Activated CD8-positive, alpha-beta memory T cell treated with anti-CD3 and anti-CD28 coated beads, Interleukin-2, amount 50 U/mL, for 24 hours (primary cell): ENCODE measurements at regions not wholly inside any gene's neighbourhood (a gene's known extent, or its start where the extent isn't known, plus 50 kb on each side); places are given as distances from the start of the nearest gene placed in this dataset.
"Not testable (repeated sequence)": the region's sequence is repeated elsewhere in the genome, so short reads cannot be mapped to it uniquely, and the experiment has no call there.

Source experiments
- DNase-seq: peaks from one replicate; pipeline ENCODE4 v3.0.0-alpha.2; 2020; ENCODE audit errors: extremely low read depth

- no peak for DNase-seq
These were observed 244.7 kb downstream of the KIF20B start for GRCh38 chr10:89946106-89946505.

GRCh38 chr10:89949496-89949895 lies 248.1 kb downstream of the KIF20B start:
- DNase-seq: no peak

GRCh38 chr10:89952325-89952724 lies 250.9 kb downstream of the KIF20B start:
- no peak for DNase-seq

GRCh38 chr10:89952751-89953150 lies 251.4 kb downstream of the KIF20B start:
- no peak for DNase-seq

GRCh38 chr10:89954061-89954460 lies 252.7 kb downstream of the KIF20B start:
- no peak for DNase-seq

- no peak for DNase-seq
These were observed 253.6 kb downstream of the KIF20B start for GRCh38 chr10:89954787-89955566.

GRCh38 chr10:89959433-89960110 lies 258.2 kb downstream of the KIF20B start:
- DNase-seq: no peak

- no peak for DNase-seq
These were observed 262.2 kb downstream of the KIF20B start for GRCh38 chr10:89963451-89964102.

GRCh38 chr10:89966211-89966610 lies 264.8 kb downstream of the KIF20B start:
- DNase-seq: no peak

GRCh38 chr10:89973326-89973725 lies 271.9 kb downstream of the KIF20B start:
- DNase-seq: no peak

GRCh38 chr10:89975071-89975470 lies 273.7 kb downstream of the KIF20B start:
- no peak for DNase-seq

- DNase-seq: no peak
These were observed 274.4 kb downstream of the KIF20B start for GRCh38 chr10:89975771-89976170.

- DNase-seq: no peak
These were observed 276.7 kb downstream of the KIF20B start for GRCh38 chr10:89978081-89978480.

GRCh38 chr10:89979726-89980125 lies 278.3 kb downstream of the KIF20B start:
- DNase-seq: no peak

GRCh38 chr10:89980166-89980565 lies 278.8 kb downstream of the KIF20B start:
- DNase-seq: no peak

GRCh38 chr10:89981891-89982290 lies 280.5 kb downstream of the KIF20B start:
- no peak for DNase-seq

GRCh38 chr10:89985446-89985845 lies 284.1 kb downstream of the KIF20B start:
- no peak for DNase-seq

- not testable (repeated sequence) for DNase-seq
These were observed 287.0 kb downstream of the KIF20B start for GRCh38 chr10:89988361-89988760.

- DNase-seq: no peak
These were observed 291.2 kb downstream of the KIF20B start for GRCh38 chr10:89992575-89992974.

- DNase-seq: no peak
These were observed 305.8 kb downstream of the KIF20B start for GRCh38 chr10:90007226-90007625.

- not testable (repeated sequence) for DNase-seq
These were observed 309.9 kb downstream of the KIF20B start for GRCh38 chr10:90011281-90011680.

GRCh38 chr10:90018819-90019218 lies 317.4 kb downstream of the KIF20B start:
- no peak for DNase-seq

- DNase-seq: no peak
These were observed 319.1 kb downstream of the KIF20B start for GRCh38 chr10:90020506-90020905.
